Endothelial cell of umbilical vein (primary cell): ENCODE measurements at regions not wholly inside any gene's neighbourhood (a gene's known extent, or its start where the extent isn't known, plus 50 kb on each side); places are given as distances from the start of the nearest gene placed in this dataset.

Experiments
- BruUV-seq: library from RNA; stranded (reverse); fragments of 400-500 nt; replicated peaks from 2 replicates; lab custom pipeline; 2021; lab: Mats Ljungman, UMichigan
- CTCF ChIA-PET: fragments of 300-600, 350-600 bp; sonication (Branson Sonifier 250); formaldehyde crosslinking; loops from one replicate; lab custom pipeline; 2021; ENCODE audit warnings: antibody characterized with exemption, inconsistent platforms; lab: Charles Lee
- POLR2A ChIA-PET: fragments of 300-600, 350-600 bp; sonication (Branson Sonifier 250); formaldehyde crosslinking; loops from one replicate; lab custom pipeline; 2021; ENCODE audit warnings: antibody characterized with exemption, inconsistent platforms; lab: Charles Lee
- DNase-seq: peaks from one replicate; pipeline ENCODE4 v3.0.0-alpha.2; 2011; ENCODE audit warnings: low read depth, low spot score
- FAIRE-seq: peaks from 2 replicates; lab custom pipeline; 2011; peaks lifted over from hg19 to GRCh38; lab: Jason Lieb, UNC
- H2AFZ ChIP-seq: 2 replicates; pipeline ENCODE4 v1.6.0; 2012; ENCODE audit warnings: low read depth, low read length, control low read depth, inconsistent platforms
- H3K27ac ChIP-seq: 2 replicates; pipeline ENCODE4 v1.5.1; 2011; ENCODE audit warnings: low read depth, mild to moderate bottlenecking, control low read depth, low read length, moderate library complexity; ENCODE audit not compliant: insufficient read depth
- H3K27me3 ChIP-seq, 2 experiments: 2 replicates each; pipeline versions ENCODE4 v1.6.0 to v1.6.1; 2011; ENCODE audit warnings: low read length in 2 of 2, mixed read lengths in 1 of 2; ENCODE audit not compliant: control insufficient read depth in 2 of 2, insufficient read depth in 2 of 2
- H3K36me3 ChIP-seq, 2 experiments: 2 replicates in 1 of 2; 3 replicates in 1 of 2; pipeline ENCODE4 v1.5.1; 2011; ENCODE audit warnings: low read length in 2 of 2, mild to moderate bottlenecking in 1 of 2, moderate library complexity in 1 of 2; ENCODE audit not compliant: control insufficient read depth in 2 of 2, insufficient read depth in 2 of 2; ENCODE audit errors: extremely low read depth in 1 of 2
- H3K4me1 ChIP-seq: 3 replicates; pipeline ENCODE4 v1.5.1; 2011; ENCODE audit warnings: mild to moderate bottlenecking, low read length; ENCODE audit not compliant: control insufficient read depth, insufficient read depth; ENCODE audit errors: extremely low read depth
- H3K4me2 ChIP-seq: 2 replicates; pipeline ENCODE4 v1.6.1; 2011; ENCODE audit warnings: low read length, control low read depth, mixed read lengths; ENCODE audit not compliant: insufficient read depth
- H3K4me3 ChIP-seq, 3 experiments: fragments of 200-600 bp in 1 of 3; sonication (generic), shearing (Covaris generic) in 1 of 3; replicated peaks in 1 of 3; 2 replicates each; pipeline ENCODE4 v1.5.1; 2011 to 2016; ENCODE audit warnings: control low read depth in 3 of 3, low read length in 3 of 3, mild to moderate bottlenecking in 2 of 3, inconsistent platforms in 1 of 3, low read depth in 1 of 3, moderate library complexity in 1 of 3; ENCODE audit not compliant: insufficient read depth in 1 of 3
- H3K79me2 ChIP-seq: 2 replicates; pipeline ENCODE4 v1.6.0; 2012; ENCODE audit warnings: low read length, inconsistent platforms; ENCODE audit not compliant: control insufficient read depth, insufficient read depth
- H3K9ac ChIP-seq: replicated peaks from 2 replicates; pipeline ENCODE3; 2011; ENCODE audit warnings: low read length, control low read depth; ENCODE audit not compliant: insufficient read depth; ENCODE audit errors: extremely low read depth
- H3K9me1 ChIP-seq: replicated peaks from 3 replicates; pipeline ENCODE4 v1.6.0; 2011; ENCODE audit warnings: mild to moderate bottlenecking, low read length; ENCODE audit not compliant: control insufficient read depth, insufficient read depth; ENCODE audit errors: extremely low read depth
- H3K9me3 ChIP-seq: replicated peaks from 2 replicates; pipeline ENCODE4 v1.5.1; 2012; ENCODE audit warnings: low read length, inconsistent platforms; ENCODE audit not compliant: control insufficient read depth, insufficient read depth
- H4K20me1 ChIP-seq: replicated peaks from 2 replicates; pipeline ENCODE3; 2011; ENCODE audit warnings: mild to moderate bottlenecking, low read length; ENCODE audit not compliant: control insufficient read depth, insufficient read depth; ENCODE audit errors: extremely low read depth
- EZH2 ChIP-seq: IDR thresholded peaks from 2 replicates; pipeline ENCODE4 v1.6.1; 2012; ENCODE audit warnings: borderline replicate concordance, low read depth, mild to moderate bottlenecking, moderate library complexity, low read length, inconsistent platforms; ENCODE audit not compliant: severe bottlenecking
- FOS ChIP-seq: IDR thresholded peaks from 2 replicates; pipeline ENCODE4 v1.6.1; 2011; ENCODE audit warnings: mild to moderate bottlenecking, low read length, moderate library complexity, borderline replicate concordance; ENCODE audit not compliant: insufficient read depth
- GATA2 ChIP-seq: IDR thresholded peaks from 2 replicates; pipeline ENCODE4 v1.7.0; 2011; ENCODE audit warnings: low read depth, mild to moderate bottlenecking, moderate library complexity, mixed read lengths, low read length; ENCODE audit not compliant: insufficient read length, insufficient read depth
- JUN ChIP-seq: IDR thresholded peaks from 2 replicates; pipeline ENCODE4 v1.6.1; 2011; ENCODE audit warnings: borderline replicate concordance, low read depth; ENCODE audit not compliant: insufficient read length, insufficient read depth
- MYC ChIP-seq: IDR thresholded peaks from one replicate; pipeline ENCODE4 v1.6.1; 2011; ENCODE audit warnings: mild to moderate bottlenecking, low read depth, low read length
- POLR2A ChIP-seq: IDR thresholded peaks from 2 replicates; pipeline ENCODE4 v1.6.1; 2012; ENCODE audit warnings: low read depth, mild to moderate bottlenecking, control low read depth, low read length
- POLR2AphosphoS5 ChIP-seq: IDR thresholded peaks from 2 replicates; pipeline ENCODE4 v1.6.1; 2012; ENCODE audit warnings: low read depth, mild to moderate bottlenecking, control low read depth, low read length, moderate library complexity; ENCODE audit not compliant: insufficient read depth
- dilution Hi-C: fragments of 300-500 bp; cut with MboI; formaldehyde crosslinking; loops from one replicate; pipeline ENCODE4 v1.15.0; 2019; ENCODE audit warnings: low sequenced_read_pairs; ENCODE audit not compliant: extremely low pct_ligation_motif_present
- intact Hi-C: fragments of 100-400 bp; cut with micrococcal nuclease; formaldehyde crosslinking; loops from one replicate; pipeline ENCODE4 v1.10.0; 2022
- TF ChIP-seq, protein P1 (sequence below): IDR thresholded peaks from 2 replicates; pipeline ENCODE4 v1.6.1; 2011; ENCODE audit not compliant: insufficient read depth, insufficient read length
- TF ChIP-seq, protein P2 (sequence below), 2 donors: IDR thresholded peaks; 1 replicate in 1 of 2; 2 replicates in 1 of 2; pipeline ENCODE4 v1.5.1; 2011; ENCODE audit warnings: low read length in 2 of 2, mild to moderate bottlenecking in 2 of 2, moderate library complexity in 2 of 2, control low read depth in 1 of 2, inconsistent platforms in 1 of 2, low read depth in 1 of 2; ENCODE audit not compliant: insufficient read depth in 1 of 2; ENCODE audit errors: extremely low read depth in 1 of 2

DNA sequence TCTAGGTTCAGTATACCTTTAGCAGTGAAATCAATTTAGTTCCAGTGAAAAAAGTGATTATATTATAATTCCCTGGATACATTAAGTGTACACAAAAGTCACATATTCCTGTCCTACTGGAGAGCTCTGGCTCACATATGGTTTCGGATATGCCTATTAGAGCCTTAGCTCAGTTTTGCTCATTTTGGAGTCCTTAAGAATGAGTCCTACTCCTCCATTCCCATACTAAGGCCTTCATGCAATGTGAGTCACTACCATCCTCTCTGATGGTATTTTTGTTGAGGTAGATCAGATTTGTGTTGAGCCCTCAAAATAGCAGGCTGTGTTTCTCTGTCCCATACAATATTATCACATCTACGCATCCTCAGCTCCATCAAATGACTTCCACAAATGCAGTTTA lies 294.2 kb upstream of the COL8A1 start:
- Histone ChIP-seq H3K4me2 (no peak overlapping the region), H3K36me3 (no peaks in the 10 kb centered on the region), H4K20me1 (no peaks in the 10 kb centered on the region), H3K9me3 (no peaks in the 10 kb centered on the region), H3K9ac (no peak overlapping the region), H2AFZ (no peak overlapping the region), H3K27me3 (no peaks in the 10 kb centered on the region), H3K27ac (no peak overlapping the region), H3K4me3 (no peak overlapping the region), H3K79me2 (no peaks in the 10 kb centered on the region), H3K9me1 (no peaks in the 10 kb centered on the region), H3K4me1 (peaks cover 10% of the 10 kb centered on the region)
- BruUV-seq, result no TSS peak
- ChIA-PET POLR2A (no interaction called here), CTCF (interaction anchor here (0.7 to 1.2 kb wide), 3 partner anchors 14 to 213 kb away, joined by 3 to 4 read pairs (median 3); no protein-coding TSS in a partner anchor)
- TF ChIP-seq FOS (no peak), EZH2 (no peak), JUN (no peak)
- intact Hi-C loops, result no loop called here
- FAIRE-seq (no peak), DNase-seq (no peak)
- dilution Hi-C loops, result no loop called here

DNA sequence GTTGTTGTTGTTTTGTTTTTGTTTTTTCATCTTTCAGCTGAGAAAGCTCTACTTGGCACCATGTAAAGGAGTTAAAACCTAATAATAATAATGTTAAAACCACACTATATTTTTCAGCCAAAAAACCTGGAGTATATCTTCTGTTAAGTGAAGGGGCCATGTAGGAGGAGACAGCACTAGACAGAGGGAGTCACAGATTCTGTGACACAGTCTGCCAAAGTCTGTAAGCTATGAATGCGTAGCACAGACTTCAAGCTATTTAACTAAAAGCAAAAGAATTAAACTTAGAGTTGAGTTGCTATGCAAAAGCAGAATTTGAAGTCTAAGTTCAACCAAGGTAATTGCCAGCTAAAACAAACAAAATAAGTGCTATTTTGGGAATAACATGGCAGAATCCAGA lies 296.0 kb upstream of the COL8A1 start:
- no peaks in the 10 kb centered on the region for H3K4me1 ChIP-seq
- dilution Hi-C loops (no loop called here), intact Hi-C loops (no loop called here)
- DNase-seq (no peak), FAIRE-seq (no peak)
- H3K27me3 ChIP-seq, result no peaks in the 10 kb centered on the region
- BruUV-seq, result no TSS peak
- H2AFZ ChIP-seq, result no peak overlapping the region
- no peaks in the 10 kb centered on the region for H3K9me3 ChIP-seq
- H3K4me3 ChIP-seq, result no peak overlapping the region
- no peak overlapping the region for H3K27ac ChIP-seq
- no peaks in the 10 kb centered on the region for H3K9me1 ChIP-seq
- no peak for TF ChIP-seq POLR2AphosphoS5
- no peak for TF ChIP-seq MYC
- TF ChIP-seq EZH2, result no peak
- TF ChIP-seq JUN, result no peak
- TF ChIP-seq, protein P1, sequence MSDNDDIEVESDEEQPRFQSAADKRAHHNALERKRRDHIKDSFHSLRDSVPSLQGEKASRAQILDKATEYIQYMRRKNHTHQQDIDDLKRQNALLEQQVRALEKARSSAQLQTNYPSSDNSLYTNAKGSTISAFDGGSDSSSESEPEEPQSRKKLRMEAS, result no peak
- no peak for TF ChIP-seq FOS
- TF ChIP-seq, protein P2, sequence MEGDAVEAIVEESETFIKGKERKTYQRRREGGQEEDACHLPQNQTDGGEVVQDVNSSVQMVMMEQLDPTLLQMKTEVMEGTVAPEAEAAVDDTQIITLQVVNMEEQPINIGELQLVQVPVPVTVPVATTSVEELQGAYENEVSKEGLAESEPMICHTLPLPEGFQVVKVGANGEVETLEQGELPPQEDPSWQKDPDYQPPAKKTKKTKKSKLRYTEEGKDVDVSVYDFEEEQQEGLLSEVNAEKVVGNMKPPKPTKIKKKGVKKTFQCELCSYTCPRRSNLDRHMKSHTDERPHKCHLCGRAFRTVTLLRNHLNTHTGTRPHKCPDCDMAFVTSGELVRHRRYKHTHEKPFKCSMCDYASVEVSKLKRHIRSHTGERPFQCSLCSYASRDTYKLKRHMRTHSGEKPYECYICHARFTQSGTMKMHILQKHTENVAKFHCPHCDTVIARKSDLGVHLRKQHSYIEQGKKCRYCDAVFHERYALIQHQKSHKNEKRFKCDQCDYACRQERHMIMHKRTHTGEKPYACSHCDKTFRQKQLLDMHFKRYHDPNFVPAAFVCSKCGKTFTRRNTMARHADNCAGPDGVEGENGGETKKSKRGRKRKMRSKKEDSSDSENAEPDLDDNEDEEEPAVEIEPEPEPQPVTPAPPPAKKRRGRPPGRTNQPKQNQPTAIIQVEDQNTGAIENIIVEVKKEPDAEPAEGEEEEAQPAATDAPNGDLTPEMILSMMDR (IDR thresholded peaks at IDR 0.05; ENCODE audit: extremely low read depth in 1 of 2, insufficient read depth in 1 of 2, low read depth in 1 of 2, low read length in 2 of 2), result no peak
- no peak for TF ChIP-seq POLR2A
- TF ChIP-seq GATA2, result no peak
- ChIA-PET POLR2A (no interaction called here), CTCF (interaction anchor here (1.2 to 1.6 kb wide), 4 partner anchors 9 to 190 kb away, joined by 3 to 4 read pairs (median 3); no protein-coding TSS in a partner anchor)
- H3K9ac ChIP-seq, result no peak overlapping the region
- H4K20me1 ChIP-seq, result no peaks in the 10 kb centered on the region
- no peaks in the 10 kb centered on the region for H3K79me2 ChIP-seq
- no peak overlapping the region for H3K4me2 ChIP-seq
- no peaks in the 10 kb centered on the region for H3K36me3 ChIP-seq
